HG03354 (cell line): ENCODE measurements at regions not wholly inside any gene's neighbourhood (a gene's known extent, or its start where the extent isn't known, plus 50 kb on each side); places are given as distances from the start of the nearest gene placed in this dataset.

Source experiments
- ATAC-seq: cut with Tn5 transposase; IDR thresholded peaks from one replicate; pipeline ENCODE4 v1.9.1; 2021; ENCODE audit warnings: mild to moderate bottlenecking; ENCODE audit not compliant: unreplicated experiment, poor library complexity, severe bottlenecking

- ATAC-seq, result no peak
Observed at GRCh38 chr4:28373191-28373590, 1512.5 kb downstream of the STIM2 start.

- no peak for ATAC-seq
Observed at GRCh38 chr4:28373601-28374000, 1513.0 kb downstream of the STIM2 start.

GRCh38 chr4:28378109-28378830 lies 1517.6 kb downstream of the STIM2 start:
- ATAC-seq, result no peak

- no peak for ATAC-seq
Observed at GRCh38 chr4:28385801-28386200, 1525.2 kb downstream of the STIM2 start.

- ATAC-seq, result no peak
Observed at GRCh38 chr4:28386776-28387175, 1526.1 kb downstream of the STIM2 start.

GRCh38 chr4:28388471-28388870 lies 1527.8 kb downstream of the STIM2 start:
- no peak for ATAC-seq

- ATAC-seq, result no peak
Observed at GRCh38 chr4:28391877-28392276, 1531.2 kb downstream of the STIM2 start.

GRCh38 chr4:28402751-28403150 lies 1542.1 kb downstream of the STIM2 start:
- ATAC-seq, result no peak

- ATAC-seq, result no peak
Observed at GRCh38 chr4:28421221-28421620, 1560.6 kb downstream of the STIM2 start.

- no peak for ATAC-seq
Observed at GRCh38 chr4:28426251-28426650, 1565.6 kb downstream of the STIM2 start.

GRCh38 chr4:28427306-28428085 lies 1566.9 kb downstream of the STIM2 start:
- ATAC-seq, result no peak

GRCh38 chr4:28432348-28433025 lies 1571.8 kb downstream of the STIM2 start:
- ATAC-seq, result no peak

GRCh38 chr4:28435314-28435713 lies 1574.7 kb downstream of the STIM2 start:
- ATAC-seq, result no peak

GRCh38 chr4:28436191-28437080 lies 1575.8 kb downstream of the STIM2 start:
- no peak for ATAC-seq

GRCh38 chr4:28443371-28443770 lies 1582.7 kb downstream of the STIM2 start:
- no peak for ATAC-seq

GRCh38 chr4:28443801-28444412 lies 1583.3 kb downstream of the STIM2 start:
- no peak for ATAC-seq

GRCh38 chr4:28444886-28445496 lies 1584.3 kb downstream of the STIM2 start:
- no peak for ATAC-seq

GRCh38 chr4:28449085-28449484 lies 1588.4 kb downstream of the STIM2 start:
- no peak for ATAC-seq

- no peak for ATAC-seq
Observed at GRCh38 chr4:28451346-28451745, 1590.7 kb downstream of the STIM2 start.
